Liver (tissue), 8 donors: ENCODE measurements at regions not wholly inside any gene's neighbourhood (a gene's known extent, or its start where the extent isn't known, plus 50 kb on each side); places are given as distances from the start of the nearest gene placed in this dataset.

Experiments
- DNase-seq: peaks from one replicate; pipeline ENCODE4 v3.0.0-alpha.2; 2017; ENCODE audit warnings: low spot score
- H3K27ac ChIP-seq, 2 donors: one replicate each; pipeline ENCODE4 v1.7.0; 2013; ENCODE audit warnings: inconsistent platforms in 2 of 2, low read length in 2 of 2, control low read depth in 1 of 2, low read depth in 1 of 2, mild to moderate bottlenecking in 1 of 2
- H3K27me3 ChIP-seq, 4 donors: one replicate each; pipeline versions ENCODE4 v1.6.1 to v1.7.0; 2013; ENCODE audit warnings: low read length in 3 of 4, inconsistent platforms in 1 of 4, mild to moderate bottlenecking in 1 of 4, moderate library complexity in 1 of 4; ENCODE audit not compliant: control insufficient read depth in 4 of 4, insufficient read depth in 4 of 4
- H3K36me3 ChIP-seq, 4 donors: one replicate each; pipeline versions ENCODE4 v1.6.1 to v1.7.0; 2013; ENCODE audit warnings: low read length in 3 of 4, mild to moderate bottlenecking in 3 of 4, low read depth in 1 of 4, moderate library complexity in 1 of 4; ENCODE audit not compliant: control insufficient read depth in 4 of 4, insufficient read depth in 3 of 4
- H3K4me1 ChIP-seq, 4 donors: one replicate each; pipeline versions ENCODE4 v1.6.1 to v1.7.0; 2013; ENCODE audit warnings: low read length in 3 of 4, mild to moderate bottlenecking in 3 of 4, moderate library complexity in 1 of 4; ENCODE audit not compliant: control insufficient read depth in 4 of 4, insufficient read depth in 4 of 4
- H3K4me3 ChIP-seq, 3 donors: one replicate each; pipeline versions ENCODE4 v1.6.1 to v1.7.0; 2013; ENCODE audit warnings: low read length in 3 of 3, control low read depth in 1 of 3, low read depth in 1 of 3, mild to moderate bottlenecking in 1 of 3
- H3K9ac ChIP-seq, 2 donors: one replicate each; pipeline ENCODE4 v1.7.0; 2013; ENCODE audit warnings: low read length in 2 of 2, mild to moderate bottlenecking in 2 of 2, moderate library complexity in 2 of 2, control low read depth in 1 of 2, low read depth in 1 of 2
- H3K9me3 ChIP-seq, 4 donors: one replicate each; pipeline versions ENCODE4 v1.6.1 to v1.7.0; 2013; ENCODE audit warnings: low read length in 3 of 4; ENCODE audit not compliant: control insufficient read depth in 4 of 4
- EGR1 ChIP-seq, 2 donors: IDR thresholded peaks; 2 replicates each; pipeline ENCODE4 v1.6.1; 2016 to 2018; ENCODE audit warnings: antibody characterized with exemption in 2 of 2, low read depth in 2 of 2
- FOXA1 ChIP-seq: IDR thresholded peaks from 2 replicates; pipeline ENCODE4 v1.6.1; 2016; ENCODE audit warnings: antibody characterized with exemption
- FOXA2 ChIP-seq: IDR thresholded peaks from 2 replicates; pipeline ENCODE4 v1.6.1; 2016; ENCODE audit warnings: antibody characterized with exemption
- GABPA ChIP-seq, 2 donors: IDR thresholded peaks in 1 of 2; conservative IDR thresholded peaks in 1 of 2; 2 replicates each; pipeline ENCODE4 v1.6.1; 2016; ENCODE audit warnings: antibody characterized with exemption in 2 of 2, mild to moderate bottlenecking in 1 of 2, moderate library complexity in 1 of 2
- HNF4G ChIP-seq: IDR thresholded peaks from 2 replicates; pipeline ENCODE4 v1.6.1; 2016; ENCODE audit warnings: antibody characterized with exemption
- JUND ChIP-seq, 2 donors: IDR thresholded peaks; 2 replicates each; pipeline ENCODE4 v1.6.1; 2016; ENCODE audit warnings: antibody characterized with exemption in 2 of 2
- RAD21 ChIP-seq, 2 donors: IDR thresholded peaks; 2 replicates each; pipeline ENCODE4 v1.6.1; 2016; ENCODE audit warnings: antibody characterized with exemption in 2 of 2, mild to moderate bottlenecking in 2 of 2
- SP1 ChIP-seq: IDR thresholded peaks from 2 replicates; pipeline ENCODE4 v1.6.1; 2018; ENCODE audit warnings: antibody characterized with exemption, mild to moderate bottlenecking
- TAF1 ChIP-seq: conservative IDR thresholded peaks from 2 replicates; pipeline ENCODE4 v1.6.1; 2016; ENCODE audit warnings: antibody characterized with exemption, mild to moderate bottlenecking
- YY1 ChIP-seq: IDR thresholded peaks from 2 replicates; pipeline ENCODE4 v1.6.1; 2016; ENCODE audit warnings: antibody characterized with exemption, mild to moderate bottlenecking
- WGBS: extraction: QIAGEN DNeasy Blood & Tissue Kit; methylation state at CpG from one replicate; pipeline ENCODE4 v1.1.7; 2013; 5-methylcytosine and 5-hydroxymethylcytosine counted together
- TF ChIP-seq, protein P1 (sequence below): IDR thresholded peaks from 2 replicates; pipeline ENCODE4 v1.6.1; 2016; ENCODE audit warnings: antibody characterized with exemption
- TF ChIP-seq, protein P2 (sequence below): fragments of 150-350 bp; IDR thresholded peaks from 2 replicates; pipeline ENCODE4 v1.5.1; 2017; ENCODE audit warnings: improper control_type of control experiment, low read depth, low read length; ENCODE audit not compliant: missing input control
- TF ChIP-seq, protein P3 (sequence below): IDR thresholded peaks from 2 replicates; pipeline ENCODE4 v1.6.1; 2016; ENCODE audit warnings: antibody characterized with exemption
- TF ChIP-seq, protein P4 (sequence below): IDR thresholded peaks from 2 replicates; pipeline ENCODE4 v1.6.1; 2016; ENCODE audit warnings: antibody characterized with exemption
- donor health status: healthy.
- donor health status: healthy.
- donor health status: healthy.
- donor health status: healthy.
- donor health status: healthy.

DNA sequence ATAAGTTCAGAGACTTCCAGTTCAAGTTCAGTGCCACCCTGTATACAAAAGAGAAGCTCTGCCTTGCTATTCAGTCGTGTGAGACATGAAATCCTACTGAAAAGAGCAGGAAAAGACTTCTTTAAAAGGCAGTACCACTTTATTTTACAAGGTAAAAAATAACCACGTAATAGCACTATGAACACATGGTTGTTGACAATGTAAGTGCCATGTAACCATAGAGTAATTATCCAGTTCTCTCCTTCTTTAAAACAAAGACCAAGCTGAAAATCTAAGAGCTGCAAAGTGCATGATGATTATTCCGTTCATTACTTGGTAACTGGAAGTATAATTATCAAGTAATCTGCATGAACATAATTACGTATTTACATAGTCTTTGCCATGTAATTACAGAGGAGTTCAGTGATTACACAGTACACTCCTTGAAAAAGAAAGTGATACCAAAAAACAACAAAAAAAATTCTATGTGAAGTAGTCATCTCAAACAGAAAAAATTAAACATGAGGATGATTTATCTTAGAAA, 288.7 kb downstream of the EFNB2 start:
- H3K9me3 ChIP-seq, result no peaks in the 10 kb centered on the region
- no peak overlapping the region for H3K27ac ChIP-seq
- H3K4me1 ChIP-seq, result no peaks in the 10 kb centered on the region
- WGBS, result 38% methylated on average over 4 of the region's 4 CpGs
- H3K36me3 ChIP-seq, result no peaks in the 10 kb centered on the region
- H3K27me3 ChIP-seq, result peaks cover 0 to 4% (median 0%) of the 10 kb centered on the region in 4 donors
- H3K4me3 ChIP-seq, result no peak overlapping the region
- no peak for DNase-seq
- TF ChIP-seq, protein P1, sequence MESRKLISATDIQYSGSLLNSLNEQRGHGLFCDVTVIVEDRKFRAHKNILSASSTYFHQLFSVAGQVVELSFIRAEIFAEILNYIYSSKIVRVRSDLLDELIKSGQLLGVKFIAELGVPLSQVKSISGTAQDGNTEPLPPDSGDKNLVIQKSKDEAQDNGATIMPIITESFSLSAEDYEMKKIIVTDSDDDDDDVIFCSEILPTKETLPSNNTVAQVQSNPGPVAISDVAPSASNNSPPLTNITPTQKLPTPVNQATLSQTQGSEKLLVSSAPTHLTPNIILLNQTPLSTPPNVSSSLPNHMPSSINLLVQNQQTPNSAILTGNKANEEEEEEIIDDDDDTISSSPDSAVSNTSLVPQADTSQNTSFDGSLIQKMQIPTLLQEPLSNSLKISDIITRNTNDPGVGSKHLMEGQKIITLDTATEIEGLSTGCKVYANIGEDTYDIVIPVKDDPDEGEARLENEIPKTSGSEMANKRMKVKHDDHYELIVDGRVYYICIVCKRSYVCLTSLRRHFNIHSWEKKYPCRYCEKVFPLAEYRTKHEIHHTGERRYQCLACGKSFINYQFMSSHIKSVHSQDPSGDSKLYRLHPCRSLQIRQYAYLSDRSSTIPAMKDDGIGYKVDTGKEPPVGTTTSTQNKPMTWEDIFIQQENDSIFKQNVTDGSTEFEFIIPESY, result no peak
- TF ChIP-seq, protein P2, sequence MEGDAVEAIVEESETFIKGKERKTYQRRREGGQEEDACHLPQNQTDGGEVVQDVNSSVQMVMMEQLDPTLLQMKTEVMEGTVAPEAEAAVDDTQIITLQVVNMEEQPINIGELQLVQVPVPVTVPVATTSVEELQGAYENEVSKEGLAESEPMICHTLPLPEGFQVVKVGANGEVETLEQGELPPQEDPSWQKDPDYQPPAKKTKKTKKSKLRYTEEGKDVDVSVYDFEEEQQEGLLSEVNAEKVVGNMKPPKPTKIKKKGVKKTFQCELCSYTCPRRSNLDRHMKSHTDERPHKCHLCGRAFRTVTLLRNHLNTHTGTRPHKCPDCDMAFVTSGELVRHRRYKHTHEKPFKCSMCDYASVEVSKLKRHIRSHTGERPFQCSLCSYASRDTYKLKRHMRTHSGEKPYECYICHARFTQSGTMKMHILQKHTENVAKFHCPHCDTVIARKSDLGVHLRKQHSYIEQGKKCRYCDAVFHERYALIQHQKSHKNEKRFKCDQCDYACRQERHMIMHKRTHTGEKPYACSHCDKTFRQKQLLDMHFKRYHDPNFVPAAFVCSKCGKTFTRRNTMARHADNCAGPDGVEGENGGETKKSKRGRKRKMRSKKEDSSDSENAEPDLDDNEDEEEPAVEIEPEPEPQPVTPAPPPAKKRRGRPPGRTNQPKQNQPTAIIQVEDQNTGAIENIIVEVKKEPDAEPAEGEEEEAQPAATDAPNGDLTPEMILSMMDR, result no peak
- TF ChIP-seq EGR1 (IDR thresholded peaks at IDR 0.05; ENCODE audit: low read depth in 2 of 2) (no peak), TAF1 (no peak), FOXA1 (no peak), HNF4G (no peak), SP1 (no peak)
- TF ChIP-seq, protein P3, sequence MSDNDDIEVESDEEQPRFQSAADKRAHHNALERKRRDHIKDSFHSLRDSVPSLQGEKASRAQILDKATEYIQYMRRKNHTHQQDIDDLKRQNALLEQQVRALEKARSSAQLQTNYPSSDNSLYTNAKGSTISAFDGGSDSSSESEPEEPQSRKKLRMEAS, result no peak
- TF ChIP-seq, protein P4, sequence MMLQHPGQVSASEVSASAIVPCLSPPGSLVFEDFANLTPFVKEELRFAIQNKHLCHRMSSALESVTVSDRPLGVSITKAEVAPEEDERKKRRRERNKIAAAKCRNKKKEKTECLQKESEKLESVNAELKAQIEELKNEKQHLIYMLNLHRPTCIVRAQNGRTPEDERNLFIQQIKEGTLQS, result no peak
- no peak overlapping the region for H3K9ac ChIP-seq

DNA sequence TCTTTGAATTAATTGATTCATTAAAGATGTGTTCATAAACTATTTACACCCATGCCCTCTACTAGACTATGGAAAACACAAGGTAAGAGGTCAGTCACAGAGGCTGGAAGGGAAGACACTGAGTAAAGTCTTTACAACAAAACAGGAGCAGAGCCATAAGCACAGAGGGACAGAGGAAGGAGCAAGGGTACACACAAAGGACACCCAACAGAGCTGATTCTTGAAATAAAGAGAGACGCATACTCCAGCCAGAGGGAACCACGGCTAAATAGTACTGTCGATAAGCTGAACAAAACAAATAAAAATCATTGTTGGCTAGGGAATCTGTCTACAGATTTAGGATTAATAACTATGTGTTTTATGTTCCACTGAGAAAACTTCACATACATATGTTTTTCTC, 289.2 kb downstream of the EFNB2 start:
- Histone ChIP-seq H3K9me3 (no peaks in the 10 kb centered on the region), H3K27me3 (peaks cover 0 to 4% (median 0%) of the 10 kb centered on the region in 4 donors), H3K9ac (no peak overlapping the region), H3K36me3 (no peaks in the 10 kb centered on the region), H3K4me3 (no peak overlapping the region), H3K27ac (no peak overlapping the region), H3K4me1 (no peaks in the 10 kb centered on the region)
- DNase-seq, result no peak
- TF ChIP-seq RAD21 (IDR thresholded peaks at IDR 0.05) (no peak), EGR1 (IDR thresholded peaks at IDR 0.05; ENCODE audit: low read depth in 2 of 2) (no peak), GABPA (IDR thresholded peaks at IDR 0.05 in 1 of 2, conservative IDR thresholded peaks at IDR 0.05 in 1 of 2) (no peak), HNF4G (no peak), YY1 (no peak), FOXA1 (no peak), JUND (IDR thresholded peaks at IDR 0.05) (no peak), FOXA2 (no peak)
- TF ChIP-seq, protein P2, result no peak
- TF ChIP-seq, protein P1, result no peak
- 79% methylated on average over 3 of the region's 3 CpGs for WGBS
